Ishikawa (cell line): ENCODE measurements at regions not wholly inside any gene's neighbourhood (a gene's known extent, or its start where the extent isn't known, plus 50 kb on each side); places are given as distances from the start of the nearest gene placed in this dataset.

ENCODE experiments used
- CEBPB ChIP-seq: IDR thresholded peaks from 2 replicates; pipeline ENCODE4 v1.6.1; 2012
- CREB1 ChIP-seq: IDR thresholded peaks from 2 replicates; pipeline ENCODE4 v1.6.1; 2012; ENCODE audit warnings: low read depth
- EGR1 ChIP-seq: IDR thresholded peaks from 2 replicates; pipeline ENCODE4 v1.6.1; 2012
- EP300 ChIP-seq: IDR thresholded peaks from 2 replicates; pipeline ENCODE4 v1.6.1; 2012; ENCODE audit warnings: borderline replicate concordance
- FOXM1 ChIP-seq: IDR thresholded peaks from 2 replicates; pipeline ENCODE4 v1.6.1; 2012; ENCODE audit warnings: low read depth, borderline replicate concordance
- NFIC ChIP-seq: IDR thresholded peaks from 2 replicates; pipeline ENCODE4 v1.6.1; 2012
- RAD21 ChIP-seq: IDR thresholded peaks from 2 replicates; pipeline ENCODE4 v1.6.1; 2012; ENCODE audit warnings: low read depth
- TAF1 ChIP-seq: IDR thresholded peaks from 2 replicates; pipeline ENCODE4 v1.6.1; 2012; ENCODE audit warnings: low read depth, mild to moderate bottlenecking
- TCF12 ChIP-seq: IDR thresholded peaks from 2 replicates; pipeline ENCODE4 v1.6.1; 2012; ENCODE audit warnings: low read depth
- TEAD4 ChIP-seq: IDR thresholded peaks from 2 replicates; pipeline ENCODE4 v1.6.1; 2012
- YY1 ChIP-seq: IDR thresholded peaks from 2 replicates; pipeline ENCODE4 v1.6.1; 2012; ENCODE audit warnings: low read depth
- ZBTB7A ChIP-seq: IDR thresholded peaks from 2 replicates; pipeline ENCODE4 v1.6.1; 2012; ENCODE audit warnings: low read depth
- TF ChIP-seq, protein P1 (sequence below): IDR thresholded peaks from 2 replicates; pipeline ENCODE4 v1.6.1; 2012
- TF ChIP-seq, protein P2 (sequence below): IDR thresholded peaks from 2 replicates; pipeline ENCODE4 v1.6.1; 2012
- TF ChIP-seq, protein P3 (sequence below): IDR thresholded peaks from 2 replicates; pipeline ENCODE4 v1.6.1; 2012; ENCODE audit warnings: low read depth, mild to moderate bottlenecking

DNA sequence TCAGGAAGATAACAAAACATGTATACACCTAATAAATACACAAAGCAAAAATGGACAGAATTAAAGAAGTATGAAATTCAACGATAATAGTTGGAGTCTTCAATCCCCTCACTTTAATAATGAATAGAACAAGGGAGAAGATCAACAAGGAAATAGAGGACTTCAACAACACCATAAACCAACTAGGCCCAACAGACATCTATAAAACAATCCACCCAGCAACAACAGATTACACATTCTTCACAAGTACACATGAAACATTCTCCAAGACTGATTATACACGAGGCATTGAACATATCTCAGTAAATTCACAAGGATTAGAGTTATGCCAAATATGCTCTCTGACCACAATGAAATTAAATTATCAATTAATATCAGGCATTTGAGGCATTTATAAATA lies 185.5 kb upstream of the NBEA start:
- TF ChIP-seq, protein P1, sequence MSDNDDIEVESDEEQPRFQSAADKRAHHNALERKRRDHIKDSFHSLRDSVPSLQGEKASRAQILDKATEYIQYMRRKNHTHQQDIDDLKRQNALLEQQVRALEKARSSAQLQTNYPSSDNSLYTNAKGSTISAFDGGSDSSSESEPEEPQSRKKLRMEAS, result no peak
- no peak for TF ChIP-seq RAD21
- no peak for TF ChIP-seq EGR1
- no peak for TF ChIP-seq TCF12
- no peak for TF ChIP-seq ZBTB7A
- TF ChIP-seq TAF1, result no peak
- TF ChIP-seq YY1, result no peak
- no peak for TF ChIP-seq TEAD4
- no peak for TF ChIP-seq EP300
- TF ChIP-seq CREB1, result no peak
- no peak for TF ChIP-seq CEBPB
- TF ChIP-seq, protein P2, sequence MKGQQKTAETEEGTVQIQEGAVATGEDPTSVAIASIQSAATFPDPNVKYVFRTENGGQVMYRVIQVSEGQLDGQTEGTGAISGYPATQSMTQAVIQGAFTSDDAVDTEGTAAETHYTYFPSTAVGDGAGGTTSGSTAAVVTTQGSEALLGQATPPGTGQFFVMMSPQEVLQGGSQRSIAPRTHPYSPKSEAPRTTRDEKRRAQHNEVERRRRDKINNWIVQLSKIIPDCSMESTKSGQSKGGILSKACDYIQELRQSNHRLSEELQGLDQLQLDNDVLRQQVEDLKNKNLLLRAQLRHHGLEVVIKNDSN, result no peak
- TF ChIP-seq FOXM1, result no peak
- no peak for TF ChIP-seq NFIC
- TF ChIP-seq, protein P3, sequence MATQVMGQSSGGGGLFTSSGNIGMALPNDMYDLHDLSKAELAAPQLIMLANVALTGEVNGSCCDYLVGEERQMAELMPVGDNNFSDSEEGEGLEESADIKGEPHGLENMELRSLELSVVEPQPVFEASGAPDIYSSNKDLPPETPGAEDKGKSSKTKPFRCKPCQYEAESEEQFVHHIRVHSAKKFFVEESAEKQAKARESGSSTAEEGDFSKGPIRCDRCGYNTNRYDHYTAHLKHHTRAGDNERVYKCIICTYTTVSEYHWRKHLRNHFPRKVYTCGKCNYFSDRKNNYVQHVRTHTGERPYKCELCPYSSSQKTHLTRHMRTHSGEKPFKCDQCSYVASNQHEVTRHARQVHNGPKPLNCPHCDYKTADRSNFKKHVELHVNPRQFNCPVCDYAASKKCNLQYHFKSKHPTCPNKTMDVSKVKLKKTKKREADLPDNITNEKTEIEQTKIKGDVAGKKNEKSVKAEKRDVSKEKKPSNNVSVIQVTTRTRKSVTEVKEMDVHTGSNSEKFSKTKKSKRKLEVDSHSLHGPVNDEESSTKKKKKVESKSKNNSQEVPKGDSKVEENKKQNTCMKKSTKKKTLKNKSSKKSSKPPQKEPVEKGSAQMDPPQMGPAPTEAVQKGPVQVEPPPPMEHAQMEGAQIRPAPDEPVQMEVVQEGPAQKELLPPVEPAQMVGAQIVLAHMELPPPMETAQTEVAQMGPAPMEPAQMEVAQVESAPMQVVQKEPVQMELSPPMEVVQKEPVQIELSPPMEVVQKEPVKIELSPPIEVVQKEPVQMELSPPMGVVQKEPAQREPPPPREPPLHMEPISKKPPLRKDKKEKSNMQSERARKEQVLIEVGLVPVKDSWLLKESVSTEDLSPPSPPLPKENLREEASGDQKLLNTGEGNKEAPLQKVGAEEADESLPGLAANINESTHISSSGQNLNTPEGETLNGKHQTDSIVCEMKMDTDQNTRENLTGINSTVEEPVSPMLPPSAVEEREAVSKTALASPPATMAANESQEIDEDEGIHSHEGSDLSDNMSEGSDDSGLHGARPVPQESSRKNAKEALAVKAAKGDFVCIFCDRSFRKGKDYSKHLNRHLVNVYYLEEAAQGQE, result no peak

DNA sequence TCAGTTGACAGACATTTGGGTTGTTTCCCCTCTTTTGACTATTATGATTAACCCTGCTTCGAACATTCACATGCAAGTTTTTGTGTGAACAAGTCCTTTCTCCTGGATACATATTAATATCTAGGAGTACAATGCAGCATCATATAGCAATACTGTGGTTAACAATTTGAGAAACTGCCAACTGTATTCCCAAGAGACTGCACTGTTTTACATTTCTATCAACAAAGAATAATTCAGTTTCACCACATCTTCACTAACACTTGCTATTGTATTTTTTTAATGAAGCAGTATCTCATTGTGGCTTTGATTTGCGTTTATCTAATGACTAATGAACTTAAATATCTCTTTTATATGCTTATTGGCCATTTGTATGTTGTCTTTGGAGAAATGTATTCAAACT lies 184.6 kb upstream of the NBEA start:
- TF ChIP-seq TEAD4 (no peak), FOXM1 (no peak), TCF12 (no peak), EP300 (no peak), RAD21 (no peak), CEBPB (no peak), NFIC (no peak), TAF1 (no peak), CREB1 (no peak), EGR1 (no peak), ZBTB7A (no peak)
- TF ChIP-seq, protein P2, result no peak
- TF ChIP-seq, protein P1, result no peak
- TF ChIP-seq, protein P3, result no peak

DNA sequence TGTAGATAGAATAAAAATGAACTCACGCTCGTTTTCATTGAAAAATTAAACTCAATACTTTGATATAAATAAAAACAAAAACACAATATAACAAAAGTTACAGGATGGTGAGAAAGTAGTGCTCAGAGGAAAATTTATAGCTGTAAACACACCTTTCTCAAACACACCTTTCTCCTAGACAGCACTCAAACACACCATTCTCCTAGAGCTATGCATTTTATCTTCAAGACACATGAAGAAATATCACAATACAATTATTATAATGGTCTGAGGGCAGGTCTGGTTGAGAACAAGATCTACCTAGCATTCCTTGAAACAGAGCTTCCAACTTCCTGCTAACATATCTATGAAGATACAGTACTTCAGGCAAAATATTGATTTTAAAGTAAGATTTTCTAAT lies 183.4 kb upstream of the NBEA start:
- TF ChIP-seq ZBTB7A, result no peak
- TF ChIP-seq EGR1, result no peak
- no peak for TF ChIP-seq EP300
- TF ChIP-seq, protein P1, result no peak
- no peak for TF ChIP-seq TEAD4
- no peak for TF ChIP-seq YY1
- TF ChIP-seq, protein P3, result no peak
- TF ChIP-seq, protein P2, result no peak
- no peak for TF ChIP-seq CREB1
- no peak for TF ChIP-seq NFIC
- TF ChIP-seq TAF1, result no peak

DNA sequence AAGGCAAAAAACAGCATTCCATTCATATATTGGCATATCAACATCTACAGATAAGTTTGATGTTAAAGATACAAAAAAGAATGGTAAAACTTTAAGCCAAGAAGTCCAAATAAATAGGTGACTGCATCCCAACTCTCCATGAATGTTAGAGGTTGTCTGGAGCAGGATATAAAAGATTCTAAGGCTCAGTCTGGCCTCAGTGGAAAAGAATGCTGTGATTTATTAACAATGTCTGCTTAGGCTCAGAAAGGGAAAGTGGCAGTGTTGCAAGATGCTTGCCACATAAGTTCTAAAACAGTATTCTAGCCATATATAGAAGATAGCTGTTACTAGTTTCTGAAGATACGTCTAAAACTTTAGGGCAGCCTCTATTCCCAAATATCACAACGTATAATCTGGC lies 179.8 kb upstream of the NBEA start:
- TF ChIP-seq TCF12 (no peak), CEBPB (no peak), RAD21 (no peak), YY1 (no peak)
- TF ChIP-seq, protein P2, result no peak
